GM23338 (cell line): ENCODE measurements at regions not wholly inside any gene's neighbourhood (a gene's known extent, or its start where the extent isn't known, plus 50 kb on each side); places are given as distances from the start of the nearest gene placed in this dataset.

Experiments used
- ATAC-seq: fragments of 200-7000 bp; cut with Tn5 transposase; 3 replicates; pipeline ENCODE4 v1.9.1; 2020
- DNase-seq: peaks from one replicate; pipeline ENCODE4 v3.0.0-alpha.2; 2015; ENCODE audit warnings: low spot score
- H2AFZ ChIP-seq: fragments of 200-600 bp; sonication (generic); 2 replicates; pipeline ENCODE4 v1.8.0; 2016; ENCODE audit warnings: antibody characterized with exemption, mild to moderate bottlenecking, moderate library complexity
- H3F3A ChIP-seq: fragments of 200-600 bp; sonication (generic); replicated peaks from 2 replicates; pipeline ENCODE4 v1.8.0; 2017; ENCODE audit warnings: antibody characterized with exemption, mixed run types, low read depth
- H3K27ac ChIP-seq: fragments of 200-600 bp; sonication (generic); 2 replicates; pipeline ENCODE4 v1.6.1; 2016; ENCODE audit warnings: low read depth
- H3K27me3 ChIP-seq: fragments of 200-600 bp; sonication (generic); 2 replicates; pipeline ENCODE4 v1.8.0; 2016; ENCODE audit warnings: mild to moderate bottlenecking, mixed run types, moderate library complexity; ENCODE audit not compliant: insufficient read depth
- H3K36me3 ChIP-seq: fragments of 200-600 bp; sonication (generic); 2 replicates; pipeline ENCODE4 v1.8.0; 2016; ENCODE audit warnings: mild to moderate bottlenecking; ENCODE audit not compliant: insufficient read depth
- H3K4me1 ChIP-seq: fragments of 200-600 bp; sonication (generic); 2 replicates; pipeline ENCODE4 v1.8.0; 2016; ENCODE audit warnings: mild to moderate bottlenecking, moderate library complexity; ENCODE audit not compliant: insufficient read depth
- H3K4me2 ChIP-seq: fragments of 200-600 bp; sonication (generic); 2 replicates; pipeline ENCODE4 v1.7.1; 2017; ENCODE audit warnings: mixed run types
- H3K4me3 ChIP-seq: fragments of 200-600 bp; sonication (generic); 2 replicates; pipeline ENCODE4 v1.6.1; 2016; ENCODE audit warnings: mixed run types
- H3K79me2 ChIP-seq: fragments of 200-600 bp; sonication (generic); replicated peaks from 2 replicates; pipeline ENCODE4 v1.8.0; 2017; ENCODE audit warnings: mild to moderate bottlenecking; ENCODE audit not compliant: insufficient read depth
- H3K9me2 ChIP-seq: fragments of 200-600 bp; sonication (generic); 2 replicates; pipeline ENCODE4 v1.8.0; 2017; ENCODE audit not compliant: insufficient read depth
- H4K20me1 ChIP-seq: fragments of 200-600 bp; sonication (generic); replicated peaks from 2 replicates; pipeline ENCODE4 v1.8.0; 2017; ENCODE audit warnings: mild to moderate bottlenecking; ENCODE audit not compliant: insufficient read depth
- H3K27ac Mint-ChIP-seq: 2 replicates; pipeline ENCODE4 v1.8.0; 2020; ENCODE audit warnings: inconsistent platforms, mild to moderate bottlenecking, moderate library complexity, mixed read lengths
- H3K27me3 Mint-ChIP-seq: 3 replicates; pipeline ENCODE4 v1.8.0; 2022; ENCODE audit warnings: low read depth, mild to moderate bottlenecking, moderate library complexity, mixed read lengths, inconsistent platforms; ENCODE audit not compliant: insufficient read depth, poor library complexity
- H3K36me3 Mint-ChIP-seq: 3 replicates; pipeline ENCODE4 v1.8.0; 2021; ENCODE audit warnings: low read depth, mild to moderate bottlenecking, inconsistent platforms, moderate library complexity, mixed read lengths
- H3K4me1 Mint-ChIP-seq: 3 replicates; pipeline ENCODE4 v1.8.0; 2020; ENCODE audit warnings: mild to moderate bottlenecking, inconsistent platforms, mixed read lengths
- H3K4me3 Mint-ChIP-seq: 3 replicates; pipeline ENCODE4 v1.8.0; 2021; ENCODE audit warnings: moderate library complexity, mild to moderate bottlenecking, inconsistent platforms, mixed read lengths
- H3K9me3 Mint-ChIP-seq: 3 replicates; pipeline ENCODE4 v1.8.0; 2020; ENCODE audit warnings: moderate library complexity, mild to moderate bottlenecking, inconsistent platforms, mixed read lengths
- CREB1 ChIP-seq: fragments of 250-450 bp; sonication (Bioruptor Pico); IDR thresholded peaks from 2 replicates; pipeline ENCODE4 v1.5.0; 2020; ENCODE audit warnings: low read depth, mild to moderate bottlenecking, moderate library complexity
- ETS1 ChIP-seq: IDR thresholded peaks from 2 replicates; pipeline ENCODE4 v1.6.1; 2016; ENCODE audit warnings: antibody characterized with exemption
- EZH2 ChIP-seq: fragments of 200-600 bp; sonication (generic); IDR thresholded peaks from one replicate; pipeline ENCODE4 v1.8.0; 2017; ENCODE audit warnings: antibody characterized with exemption, mild to moderate bottlenecking, low read depth; ENCODE audit not compliant: unreplicated experiment
- EZH2phosphoT487 ChIP-seq: fragments of 200-600 bp; sonication (generic); IDR thresholded peaks from one replicate; pipeline ENCODE4 v1.8.1; 2018; ENCODE audit warnings: antibody characterized with exemption; ENCODE audit not compliant: unreplicated experiment
- JUNB ChIP-seq: IDR thresholded peaks from one replicate; pipeline ENCODE4 v1.6.1; 2016; ENCODE audit warnings: antibody characterized with exemption; ENCODE audit not compliant: unreplicated experiment
- NANOG ChIP-seq: IDR thresholded peaks from 2 replicates; pipeline ENCODE4 v1.6.1; 2016; ENCODE audit warnings: antibody characterized with exemption, borderline replicate concordance
- POLR2AphosphoS5 ChIP-seq: IDR thresholded peaks from 2 replicates; pipeline ENCODE4 v1.6.1; 2016; ENCODE audit warnings: antibody characterized with exemption, low read depth
- STAT1 ChIP-seq: IDR thresholded peaks from one replicate; pipeline ENCODE4 v1.6.1; 2016; ENCODE audit warnings: antibody characterized with exemption; ENCODE audit not compliant: unreplicated experiment
- ZNF114 ChIP-seq: fragments of 250-450 bp; sonication (Bioruptor Pico); IDR thresholded peaks from 2 replicates; pipeline ENCODE4 v1.5.0; 2020; ENCODE audit warnings: mild to moderate bottlenecking, moderate library complexity
- ZNF331 ChIP-seq: fragments of 250-450 bp; sonication (Bioruptor Pico); IDR thresholded peaks from 2 replicates; pipeline ENCODE4 v1.5.0; 2020; ENCODE audit warnings: low read depth, mild to moderate bottlenecking, moderate library complexity
- TF ChIP-seq, protein P1 (sequence below): fragments of 250-450 bp; sonication (Bioruptor Pico); IDR thresholded peaks from 2 replicates; pipeline ENCODE4 v1.5.0; 2020; ENCODE audit warnings: mild to moderate bottlenecking, moderate library complexity
- TF ChIP-seq, protein P2 (sequence below), 2 experiments: fragments of 200-600 bp in 1 of 2; sonication (generic) in 1 of 2; conservative IDR thresholded peaks; 2 replicates each; pipeline versions ENCODE4 v1.5.1 to v1.6.1; 2016 to 2017; ENCODE audit warnings: antibody characterized with exemption in 2 of 2, low read depth in 2 of 2, mild to moderate bottlenecking in 2 of 2, moderate library complexity in 1 of 2
- TF ChIP-seq, protein P3 (sequence below): IDR thresholded peaks from one replicate; pipeline ENCODE4 v1.6.1; 2018; ENCODE audit warnings: antibody characterized with exemption; ENCODE audit not compliant: unreplicated experiment

- Histone ChIP-seq H4K20me1 (no peaks in the 10 kb centered on the region), H3F3A (no peaks in the 10 kb centered on the region), H3K27ac (no peak overlapping the region), H3K27me3 (no peaks in the 10 kb centered on the region), H3K36me3 (no peaks in the 10 kb centered on the region), H2AFZ (no peak overlapping the region), H3K4me3 (no peak overlapping the region), H3K9me2 (peaks cover 17% of the 10 kb centered on the region), H3K79me2 (no peaks in the 10 kb centered on the region), H3K4me2 (no peak overlapping the region), H3K4me1 (no peaks in the 10 kb centered on the region)
- Mint-ChIP-seq H3K9me3 (peaks cover 9% of the 10 kb centered on the region; the same call in 2 of the 3 replicates), H3K27ac (no peak overlapping the region), H3K4me3 (no peak overlapping the region), H3K36me3 (no peaks in the 10 kb centered on the region), H3K4me1 (no peaks in the 10 kb centered on the region; the same call in 2 of the 3 replicates), H3K27me3 (peaks cover 2% of the 10 kb centered on the region)
- TF ChIP-seq, protein P1, sequence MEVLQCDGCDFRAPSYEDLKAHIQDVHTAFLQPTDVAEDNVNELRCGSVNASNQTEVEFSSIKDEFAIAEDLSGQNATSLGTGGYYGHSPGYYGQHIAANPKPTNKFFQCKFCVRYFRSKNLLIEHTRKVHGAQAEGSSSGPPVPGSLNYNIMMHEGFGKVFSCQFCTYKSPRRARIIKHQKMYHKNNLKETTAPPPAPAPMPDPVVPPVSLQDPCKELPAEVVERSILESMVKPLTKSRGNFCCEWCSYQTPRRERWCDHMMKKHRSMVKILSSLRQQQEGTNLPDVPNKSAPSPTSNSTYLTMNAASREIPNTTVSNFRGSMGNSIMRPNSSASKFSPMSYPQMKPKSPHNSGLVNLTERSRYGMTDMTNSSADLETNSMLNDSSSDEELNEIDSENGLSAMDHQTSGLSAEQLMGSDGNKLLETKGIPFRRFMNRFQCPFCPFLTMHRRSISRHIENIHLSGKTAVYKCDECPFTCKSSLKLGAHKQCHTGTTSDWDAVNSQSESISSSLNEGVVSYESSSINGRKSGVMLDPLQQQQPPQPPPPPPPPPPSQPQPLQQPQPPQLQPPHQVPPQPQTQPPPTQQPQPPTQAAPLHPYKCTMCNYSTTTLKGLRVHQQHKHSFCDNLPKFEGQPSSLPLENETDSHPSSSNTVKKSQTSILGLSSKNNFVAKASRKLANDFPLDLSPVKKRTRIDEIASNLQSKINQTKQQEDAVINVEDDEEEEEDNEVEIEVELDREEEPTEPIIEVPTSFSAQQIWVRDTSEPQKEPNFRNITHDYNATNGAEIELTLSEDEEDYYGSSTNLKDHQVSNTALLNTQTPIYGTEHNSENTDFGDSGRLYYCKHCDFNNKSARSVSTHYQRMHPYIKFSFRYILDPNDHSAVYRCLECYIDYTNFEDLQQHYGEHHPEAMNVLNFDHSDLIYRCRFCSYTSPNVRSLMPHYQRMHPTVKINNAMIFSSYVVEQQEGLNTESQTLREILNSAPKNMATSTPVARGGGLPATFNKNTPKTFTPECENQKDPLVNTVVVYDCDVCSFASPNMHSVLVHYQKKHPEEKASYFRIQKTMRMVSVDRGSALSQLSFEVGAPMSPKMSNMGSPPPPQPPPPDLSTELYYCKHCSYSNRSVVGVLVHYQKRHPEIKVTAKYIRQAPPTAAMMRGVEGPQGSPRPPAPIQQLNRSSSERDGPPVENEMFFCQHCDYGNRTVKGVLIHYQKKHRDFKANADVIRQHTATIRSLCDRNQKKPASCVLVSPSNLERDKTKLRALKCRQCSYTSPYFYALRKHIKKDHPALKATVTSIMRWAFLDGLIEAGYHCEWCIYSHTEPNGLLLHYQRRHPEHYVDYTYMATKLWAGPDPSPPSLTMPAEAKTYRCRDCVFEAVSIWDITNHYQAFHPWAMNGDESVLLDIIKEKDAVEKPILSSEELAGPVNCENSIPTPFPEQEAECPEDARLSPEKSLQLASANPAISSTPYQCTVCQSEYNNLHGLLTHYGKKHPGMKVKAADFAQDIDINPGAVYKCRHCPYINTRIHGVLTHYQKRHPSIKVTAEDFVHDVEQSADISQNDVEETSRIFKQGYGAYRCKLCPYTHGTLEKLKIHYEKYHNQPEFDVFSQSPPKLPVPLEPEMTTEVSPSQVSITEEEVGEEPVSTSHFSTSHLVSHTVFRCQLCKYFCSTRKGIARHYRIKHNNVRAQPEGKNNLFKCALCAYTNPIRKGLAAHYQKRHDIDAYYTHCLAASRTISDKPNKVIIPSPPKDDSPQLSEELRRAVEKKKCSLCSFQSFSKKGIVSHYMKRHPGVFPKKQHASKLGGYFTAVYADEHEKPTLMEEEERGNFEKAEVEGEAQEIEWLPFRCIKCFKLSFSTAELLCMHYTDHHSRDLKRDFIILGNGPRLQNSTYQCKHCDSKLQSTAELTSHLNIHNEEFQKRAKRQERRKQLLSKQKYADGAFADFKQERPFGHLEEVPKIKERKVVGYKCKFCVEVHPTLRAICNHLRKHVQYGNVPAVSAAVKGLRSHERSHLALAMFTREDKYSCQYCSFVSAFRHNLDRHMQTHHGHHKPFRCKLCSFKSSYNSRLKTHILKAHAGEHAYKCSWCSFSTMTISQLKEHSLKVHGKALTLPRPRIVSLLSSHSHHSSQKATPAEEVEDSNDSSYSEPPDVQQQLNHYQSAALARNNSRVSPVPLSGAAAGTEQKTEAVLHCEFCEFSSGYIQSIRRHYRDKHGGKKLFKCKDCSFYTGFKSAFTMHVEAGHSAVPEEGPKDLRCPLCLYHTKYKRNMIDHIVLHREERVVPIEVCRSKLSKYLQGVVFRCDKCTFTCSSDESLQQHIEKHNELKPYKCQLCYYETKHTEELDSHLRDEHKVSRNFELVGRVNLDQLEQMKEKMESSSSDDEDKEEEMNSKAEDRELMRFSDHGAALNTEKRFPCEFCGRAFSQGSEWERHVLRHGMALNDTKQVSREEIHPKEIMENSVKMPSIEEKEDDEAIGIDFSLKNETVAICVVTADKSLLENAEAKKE (CRISPR knock-in tag), result no peak
- TF ChIP-seq EZH2phosphoT487 (no peak), POLR2AphosphoS5 (no peak), STAT1 (no peak), ZNF114 (CRISPR knock-in tag) (no peak), EZH2 (no peak), JUNB (no peak), ETS1 (no peak), NANOG (no peak), CREB1 (CRISPR knock-in tag) (no peak), ZNF331 (CRISPR knock-in tag) (no peak)
- TF ChIP-seq, protein P2, sequence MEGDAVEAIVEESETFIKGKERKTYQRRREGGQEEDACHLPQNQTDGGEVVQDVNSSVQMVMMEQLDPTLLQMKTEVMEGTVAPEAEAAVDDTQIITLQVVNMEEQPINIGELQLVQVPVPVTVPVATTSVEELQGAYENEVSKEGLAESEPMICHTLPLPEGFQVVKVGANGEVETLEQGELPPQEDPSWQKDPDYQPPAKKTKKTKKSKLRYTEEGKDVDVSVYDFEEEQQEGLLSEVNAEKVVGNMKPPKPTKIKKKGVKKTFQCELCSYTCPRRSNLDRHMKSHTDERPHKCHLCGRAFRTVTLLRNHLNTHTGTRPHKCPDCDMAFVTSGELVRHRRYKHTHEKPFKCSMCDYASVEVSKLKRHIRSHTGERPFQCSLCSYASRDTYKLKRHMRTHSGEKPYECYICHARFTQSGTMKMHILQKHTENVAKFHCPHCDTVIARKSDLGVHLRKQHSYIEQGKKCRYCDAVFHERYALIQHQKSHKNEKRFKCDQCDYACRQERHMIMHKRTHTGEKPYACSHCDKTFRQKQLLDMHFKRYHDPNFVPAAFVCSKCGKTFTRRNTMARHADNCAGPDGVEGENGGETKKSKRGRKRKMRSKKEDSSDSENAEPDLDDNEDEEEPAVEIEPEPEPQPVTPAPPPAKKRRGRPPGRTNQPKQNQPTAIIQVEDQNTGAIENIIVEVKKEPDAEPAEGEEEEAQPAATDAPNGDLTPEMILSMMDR (conservative IDR thresholded peaks at IDR 0.05; ENCODE audit: low read depth in 2 of 2), result no peak
- TF ChIP-seq, protein P3, sequence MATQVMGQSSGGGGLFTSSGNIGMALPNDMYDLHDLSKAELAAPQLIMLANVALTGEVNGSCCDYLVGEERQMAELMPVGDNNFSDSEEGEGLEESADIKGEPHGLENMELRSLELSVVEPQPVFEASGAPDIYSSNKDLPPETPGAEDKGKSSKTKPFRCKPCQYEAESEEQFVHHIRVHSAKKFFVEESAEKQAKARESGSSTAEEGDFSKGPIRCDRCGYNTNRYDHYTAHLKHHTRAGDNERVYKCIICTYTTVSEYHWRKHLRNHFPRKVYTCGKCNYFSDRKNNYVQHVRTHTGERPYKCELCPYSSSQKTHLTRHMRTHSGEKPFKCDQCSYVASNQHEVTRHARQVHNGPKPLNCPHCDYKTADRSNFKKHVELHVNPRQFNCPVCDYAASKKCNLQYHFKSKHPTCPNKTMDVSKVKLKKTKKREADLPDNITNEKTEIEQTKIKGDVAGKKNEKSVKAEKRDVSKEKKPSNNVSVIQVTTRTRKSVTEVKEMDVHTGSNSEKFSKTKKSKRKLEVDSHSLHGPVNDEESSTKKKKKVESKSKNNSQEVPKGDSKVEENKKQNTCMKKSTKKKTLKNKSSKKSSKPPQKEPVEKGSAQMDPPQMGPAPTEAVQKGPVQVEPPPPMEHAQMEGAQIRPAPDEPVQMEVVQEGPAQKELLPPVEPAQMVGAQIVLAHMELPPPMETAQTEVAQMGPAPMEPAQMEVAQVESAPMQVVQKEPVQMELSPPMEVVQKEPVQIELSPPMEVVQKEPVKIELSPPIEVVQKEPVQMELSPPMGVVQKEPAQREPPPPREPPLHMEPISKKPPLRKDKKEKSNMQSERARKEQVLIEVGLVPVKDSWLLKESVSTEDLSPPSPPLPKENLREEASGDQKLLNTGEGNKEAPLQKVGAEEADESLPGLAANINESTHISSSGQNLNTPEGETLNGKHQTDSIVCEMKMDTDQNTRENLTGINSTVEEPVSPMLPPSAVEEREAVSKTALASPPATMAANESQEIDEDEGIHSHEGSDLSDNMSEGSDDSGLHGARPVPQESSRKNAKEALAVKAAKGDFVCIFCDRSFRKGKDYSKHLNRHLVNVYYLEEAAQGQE, result no peak
- DNase-seq, result no peak
- ATAC-seq, result no peak
Measured at GRCh38 chr5:23103566-23103965, 250.4 kb upstream of the CDH12 start.
